ENCODE measurements at regions not wholly inside any gene's neighbourhood (a gene's known extent, or its start where the extent isn't known, plus 50 kb on each side); places are given as distances from the start of the nearest gene placed in this dataset.
"Not testable (repeated sequence)": the region's sequence is repeated elsewhere in the genome, so short reads cannot be mapped to it uniquely, and the experiment has no call there.

DNA sequence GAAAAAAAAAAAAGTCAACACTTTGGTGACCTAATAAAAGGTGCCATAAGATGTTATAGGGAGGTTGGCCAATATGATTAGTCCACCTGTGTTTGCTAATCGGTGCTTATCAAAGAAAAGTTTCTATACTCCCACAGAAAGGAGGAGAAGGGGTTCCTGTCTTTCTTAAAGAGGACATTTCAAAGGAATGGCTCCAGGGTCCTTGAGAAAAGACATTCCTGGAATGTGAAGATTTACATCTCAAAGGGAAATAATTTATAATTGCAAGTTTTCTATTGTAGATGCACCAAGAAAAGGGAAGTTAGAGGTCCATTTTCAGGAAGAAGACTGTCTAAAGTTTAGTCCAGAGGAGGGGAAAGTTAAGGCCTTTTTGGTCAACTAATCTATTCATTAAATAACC is 715.3 kb downstream of the NXPH1 start:
- Mint-ChIP-seq H3K36me3 (no peaks in the 10 kb centered on the region), H3K4me1 (ENCODE audit: low read depth in 2 of 2) (no peaks in the 10 kb centered on the region), H3K27ac (no peak overlapping the region), H3K27me3 (no peaks in the 10 kb centered on the region), H3K9me3 (peaks cover 12% of the 10 kb centered on the region), H3K4me3 (no peak overlapping the region)
- ATAC-seq (no peak), DNase-seq (ENCODE audit: low spot score) (no peak)

DNA sequence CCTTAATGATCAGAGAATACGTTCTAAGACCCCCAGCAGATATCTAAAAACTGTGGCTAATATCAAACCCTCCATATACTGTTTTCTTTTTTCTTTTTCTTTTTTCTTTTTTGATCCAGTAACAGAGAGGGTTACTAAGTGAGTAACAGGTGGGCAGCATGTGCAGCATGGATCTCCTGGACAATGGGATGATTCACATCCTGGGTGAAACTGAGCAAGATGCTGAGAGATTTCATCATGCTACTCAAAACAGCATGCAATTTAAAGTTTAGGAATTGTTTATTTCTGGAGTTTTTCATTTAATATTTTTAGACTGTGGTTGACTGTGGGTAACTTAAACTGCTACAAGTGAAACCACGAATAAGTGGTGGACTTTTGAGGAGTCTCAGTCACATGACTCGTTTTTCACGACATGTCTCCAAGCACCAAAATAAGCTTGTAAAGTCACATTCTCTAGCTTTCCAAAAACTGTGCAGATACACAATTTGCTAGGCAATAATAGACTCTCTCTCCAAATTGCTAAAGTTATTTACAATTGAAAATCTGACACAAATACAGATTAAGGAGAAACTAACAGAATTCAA is 716.2 kb downstream of the NXPH1 start:
- H3K27ac Mint-ChIP-seq, result no peak overlapping the region

DNA sequence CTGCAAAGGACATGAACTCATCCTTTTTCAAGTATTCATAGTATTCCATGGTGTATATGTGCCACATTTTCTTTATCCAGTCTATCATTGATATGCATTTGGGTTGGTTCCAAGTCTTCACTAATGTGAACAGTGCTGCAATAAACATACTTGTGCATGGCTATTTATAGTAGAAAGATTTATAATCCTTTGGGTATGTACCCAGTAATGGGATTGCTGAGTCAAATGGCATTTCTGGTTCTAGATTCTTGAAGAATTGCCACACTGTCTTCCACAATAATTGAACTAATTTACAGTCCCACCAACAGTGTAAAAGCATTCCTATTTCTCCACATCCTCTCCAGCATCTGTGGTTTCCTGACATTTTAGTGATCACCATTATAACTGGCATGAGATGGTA is 730.3 kb downstream of the NXPH1 start:
- not testable (repeated sequence) for DNase-seq (ENCODE audit: low spot score); H3K9me3 Mint-ChIP-seq; H3K27me3 Mint-ChIP-seq; H3K27ac Mint-ChIP-seq; ATAC-seq; H3K4me3 Mint-ChIP-seq; H3K4me1 Mint-ChIP-seq (ENCODE audit: low read depth in 2 of 2); H3K36me3 Mint-ChIP-seq

More for the DNA sequence above, 716.2 kb downstream of the NXPH1 start:
- no peaks in the 10 kb centered on the region for H3K27me3 Mint-ChIP-seq
- H3K4me3 Mint-ChIP-seq, result no peak overlapping the region
- no peaks in the 10 kb centered on the region for H3K4me1 Mint-ChIP-seq (ENCODE audit: low read depth in 2 of 2)
- DNase-seq (ENCODE audit: low spot score), result no peak
- H3K36me3 Mint-ChIP-seq, result peaks cover 4% of the 10 kb centered on the region
- no peak for ATAC-seq
- H3K9me3 Mint-ChIP-seq, result peaks cover 13% of the 10 kb centered on the region

DNA sequence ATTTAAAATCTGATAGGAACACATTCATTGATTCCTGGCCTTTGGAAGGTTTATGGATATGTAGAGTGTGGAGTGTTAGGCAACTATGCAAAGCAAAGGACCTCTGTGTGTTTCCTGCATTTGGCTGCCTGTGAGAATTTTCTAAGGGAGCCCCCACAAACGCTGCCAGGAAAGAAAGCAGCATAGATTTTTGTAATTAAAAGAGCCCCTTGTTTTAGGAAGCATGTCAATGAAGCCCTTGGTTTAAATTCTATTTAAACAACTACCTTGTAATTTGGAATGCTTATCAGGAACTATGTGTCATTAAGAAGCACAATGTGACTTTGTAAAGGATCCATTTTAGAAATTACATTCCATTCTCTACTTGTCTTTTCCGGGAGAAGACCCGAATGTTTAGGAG is 742.5 kb downstream of the NXPH1 start:
- H3K9me3 Mint-ChIP-seq, result peaks cover 31% of the 10 kb centered on the region
- no peaks in the 10 kb centered on the region for H3K27me3 Mint-ChIP-seq
- no peak for DNase-seq (ENCODE audit: low spot score)
- no peak overlapping the region for H3K27ac Mint-ChIP-seq
- no peaks in the 10 kb centered on the region for H3K4me1 Mint-ChIP-seq (ENCODE audit: low read depth in 2 of 2)
- no peak for ATAC-seq
- no peaks in the 10 kb centered on the region for H3K36me3 Mint-ChIP-seq
- no peak overlapping the region for H3K4me3 Mint-ChIP-seq

GRCh38 chr7:9181356-9181755 is 747.9 kb downstream of the NXPH1 start:
- ATAC-seq, result no peak
- Mint-ChIP-seq H3K27me3 (no peaks in the 10 kb centered on the region), H3K27ac (no peak overlapping the region), H3K4me1 (ENCODE audit: low read depth in 2 of 2) (no peaks in the 10 kb centered on the region), H3K9me3 (peaks cover 27% of the 10 kb centered on the region), H3K36me3 (no peaks in the 10 kb centered on the region), H3K4me3 (no peak overlapping the region)
- DNase-seq (ENCODE audit: low spot score), result no peak

DNA sequence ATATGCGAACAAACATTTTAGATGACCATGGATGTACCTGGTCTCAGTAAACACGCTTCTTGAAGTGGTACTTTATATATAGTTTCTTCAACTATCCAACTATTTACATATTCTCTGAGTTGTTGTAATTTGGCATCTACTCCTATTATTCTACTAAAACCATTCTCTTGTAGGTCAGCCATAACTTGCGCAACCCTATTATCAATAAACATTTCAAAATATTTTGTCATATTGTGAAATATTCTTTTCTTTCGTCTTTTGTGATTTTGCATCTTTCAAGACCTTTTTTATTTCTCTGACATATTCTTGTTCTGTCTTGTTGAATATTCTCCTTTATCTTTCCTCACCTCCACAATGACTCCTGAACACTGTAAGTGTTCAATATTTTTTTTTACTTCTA is 753.3 kb downstream of the NXPH1 start:
- no peak overlapping the region for H3K27ac Mint-ChIP-seq
- H3K4me3 Mint-ChIP-seq, result no peak overlapping the region
- no peaks in the 10 kb centered on the region for H3K36me3 Mint-ChIP-seq
- no peaks in the 10 kb centered on the region for H3K4me1 Mint-ChIP-seq (ENCODE audit: low read depth in 2 of 2)
- peaks cover 19% of the 10 kb centered on the region for H3K9me3 Mint-ChIP-seq
- ATAC-seq, result no peak
- no peak for DNase-seq (ENCODE audit: low spot score)
- no peaks in the 10 kb centered on the region for H3K27me3 Mint-ChIP-seq

- no peak for DNase-seq (ENCODE audit: low spot score)
- no peak for ATAC-seq
These were observed 756.3 kb downstream of the NXPH1 start for GRCh38 chr7:9189703-9190102.

GRCh38 chr7:9192969-9193368 is 759.6 kb downstream of the NXPH1 start:
- Mint-ChIP-seq H3K9me3 (peaks cover 11% of the 10 kb centered on the region), H3K36me3 (no peaks in the 10 kb centered on the region), H3K27ac (no peak overlapping the region), H3K4me1 (ENCODE audit: low read depth in 2 of 2) (no peaks in the 10 kb centered on the region), H3K27me3 (no peaks in the 10 kb centered on the region), H3K4me3 (no peak overlapping the region)
- DNase-seq (ENCODE audit: low spot score) (no peak), ATAC-seq (no peak)

More at GRCh38 chr7:9189703-9190102, 756.3 kb downstream of the NXPH1 start:
- Mint-ChIP-seq H3K36me3 (no peaks in the 10 kb centered on the region), H3K4me1 (ENCODE audit: low read depth in 2 of 2) (no peaks in the 10 kb centered on the region), H3K27ac (no peak overlapping the region), H3K4me3 (no peak overlapping the region), H3K9me3 (peaks cover 19% of the 10 kb centered on the region), H3K27me3 (no peaks in the 10 kb centered on the region)

DNA sequence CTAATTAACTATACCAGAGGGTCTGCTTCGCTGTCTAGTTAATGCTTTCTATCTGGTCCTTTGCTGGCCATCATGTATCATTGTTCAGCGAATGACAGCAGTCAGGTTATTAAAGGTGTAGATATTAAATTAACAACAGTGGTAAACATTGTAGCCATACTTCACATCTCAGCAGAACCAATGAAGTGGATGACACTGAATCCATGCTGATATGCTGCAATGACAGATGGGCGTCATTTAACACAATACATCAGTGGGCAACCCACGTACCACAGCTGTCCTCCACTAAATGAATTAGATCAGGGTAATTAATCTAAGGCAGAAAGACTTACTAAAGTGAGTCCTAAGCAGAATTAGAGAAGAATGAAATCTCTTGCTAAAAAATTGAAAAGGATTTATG is 767.2 kb downstream of the NXPH1 start:
- DNase-seq (ENCODE audit: low spot score), result no peak
- no peaks in the 10 kb centered on the region for H3K36me3 Mint-ChIP-seq

DNA sequence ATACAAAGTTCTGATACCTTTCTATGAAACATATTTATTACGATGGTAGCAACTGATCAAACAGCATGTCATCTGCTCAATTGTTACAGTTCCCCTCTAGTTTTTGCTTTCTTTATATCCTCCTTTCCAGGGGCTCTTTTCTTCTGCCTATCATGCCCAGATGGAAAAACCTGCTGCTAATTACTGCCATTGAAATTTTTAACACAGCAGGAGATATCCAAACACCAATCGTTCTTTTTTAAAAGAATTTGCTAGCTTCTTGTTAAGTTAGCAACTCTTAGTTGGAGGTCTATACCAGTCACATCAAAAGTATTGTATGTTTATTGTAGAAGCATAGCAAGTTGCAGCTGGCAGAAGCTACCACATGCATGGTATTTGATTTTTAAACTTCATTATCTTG is 768.5 kb downstream of the NXPH1 start:
- no peaks in the 10 kb centered on the region for H3K36me3 Mint-ChIP-seq
- H3K27ac Mint-ChIP-seq, result no peak overlapping the region
- H3K4me1 Mint-ChIP-seq (ENCODE audit: low read depth in 2 of 2), result no peaks in the 10 kb centered on the region
- no peak overlapping the region for H3K4me3 Mint-ChIP-seq
- H3K27me3 Mint-ChIP-seq, result no peaks in the 10 kb centered on the region
- DNase-seq (ENCODE audit: low spot score) (no peak), ATAC-seq (no peak)
- peaks cover 14% of the 10 kb centered on the region for H3K9me3 Mint-ChIP-seq

More for the DNA sequence above, 767.2 kb downstream of the NXPH1 start:
- no peak overlapping the region for H3K27ac Mint-ChIP-seq
- peaks cover 7% of the 10 kb centered on the region for H3K9me3 Mint-ChIP-seq
- no peak overlapping the region for H3K4me3 Mint-ChIP-seq
- no peaks in the 10 kb centered on the region for H3K4me1 Mint-ChIP-seq (ENCODE audit: low read depth in 2 of 2)
- ATAC-seq, result no peak
- no peaks in the 10 kb centered on the region for H3K27me3 Mint-ChIP-seq

- no peaks in the 10 kb centered on the region for H3K4me1 Mint-ChIP-seq (ENCODE audit: low read depth in 2 of 2)
- no peaks in the 10 kb centered on the region for H3K27me3 Mint-ChIP-seq
- H3K9me3 Mint-ChIP-seq, result peaks cover 11% of the 10 kb centered on the region
- DNase-seq (ENCODE audit: low spot score) (no peak), ATAC-seq (no peak)
- no peak overlapping the region for H3K4me3 Mint-ChIP-seq
- no peaks in the 10 kb centered on the region for H3K36me3 Mint-ChIP-seq
- H3K27ac Mint-ChIP-seq, result no peak overlapping the region
These were observed 771.2 kb downstream of the NXPH1 start for GRCh38 chr7:9204571-9204970.

DNA sequence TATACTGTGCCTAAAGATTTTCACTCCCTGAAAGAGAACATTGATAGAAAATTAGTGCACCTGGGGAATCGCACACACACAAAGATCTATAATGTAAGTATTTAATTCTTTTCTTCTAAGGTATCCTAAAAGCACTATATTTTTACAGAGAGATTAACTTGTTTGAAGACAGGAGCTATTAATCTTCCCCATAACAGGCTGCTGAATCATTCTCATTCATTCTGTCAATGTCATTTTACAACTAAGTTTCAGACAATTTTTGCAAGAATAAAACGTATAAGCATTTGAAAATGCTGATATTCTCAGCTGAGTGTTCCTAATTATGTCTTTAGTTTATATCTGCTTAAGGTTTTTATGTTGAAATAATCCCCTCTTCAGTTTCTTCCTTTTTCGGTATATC is 776.7 kb downstream of the NXPH1 start:
- peaks cover 10% of the 10 kb centered on the region for H3K9me3 Mint-ChIP-seq
- H3K27me3 Mint-ChIP-seq, result no peaks in the 10 kb centered on the region
- no peak overlapping the region for H3K27ac Mint-ChIP-seq
- DNase-seq (ENCODE audit: low spot score) (no peak), ATAC-seq (no peak)
- H3K4me1 Mint-ChIP-seq (ENCODE audit: low read depth in 2 of 2), result no peaks in the 10 kb centered on the region
- no peaks in the 10 kb centered on the region for H3K36me3 Mint-ChIP-seq
- no peak overlapping the region for H3K4me3 Mint-ChIP-seq

GRCh38 chr7:9217204-9217603 is 783.8 kb downstream of the NXPH1 start:
- no peak overlapping the region for H3K27ac Mint-ChIP-seq
- no peaks in the 10 kb centered on the region for H3K4me1 Mint-ChIP-seq (ENCODE audit: low read depth in 2 of 2)
- no peaks in the 10 kb centered on the region for H3K27me3 Mint-ChIP-seq
- no peak for ATAC-seq
- H3K4me3 Mint-ChIP-seq, result no peak overlapping the region
- H3K9me3 Mint-ChIP-seq, result peaks cover 8% of the 10 kb centered on the region
- H3K36me3 Mint-ChIP-seq, result no peaks in the 10 kb centered on the region
- DNase-seq (ENCODE audit: low spot score), result no peak

DNA sequence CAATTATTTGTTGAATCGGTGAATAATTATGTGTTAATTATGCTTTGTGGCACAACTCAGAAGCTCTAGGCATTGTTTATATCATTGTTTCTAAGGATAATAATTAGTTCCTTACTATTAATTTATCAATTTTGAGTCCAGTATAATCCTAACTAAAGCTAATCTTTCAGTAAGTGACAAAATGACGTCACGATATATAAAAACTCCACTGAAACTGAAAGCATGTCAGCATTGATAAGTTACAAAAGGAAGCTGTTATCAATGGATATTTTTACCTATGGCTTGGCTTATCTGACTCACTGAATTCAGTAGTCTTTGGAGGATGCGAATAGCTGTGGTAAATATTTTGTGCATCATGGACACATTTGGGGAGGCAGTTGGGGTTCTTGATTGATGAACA is 793.1 kb downstream of the NXPH1 start:
- no peaks in the 10 kb centered on the region for H3K4me1 Mint-ChIP-seq (ENCODE audit: low read depth in 2 of 2)
- no peak for DNase-seq (ENCODE audit: low spot score)
- peaks cover 6% of the 10 kb centered on the region for H3K36me3 Mint-ChIP-seq
- H3K9me3 Mint-ChIP-seq, result peaks cover 11% of the 10 kb centered on the region
- H3K27me3 Mint-ChIP-seq, result no peaks in the 10 kb centered on the region
- no peak overlapping the region for H3K4me3 Mint-ChIP-seq
- ATAC-seq, result no peak
- no peak overlapping the region for H3K27ac Mint-ChIP-seq

DNA sequence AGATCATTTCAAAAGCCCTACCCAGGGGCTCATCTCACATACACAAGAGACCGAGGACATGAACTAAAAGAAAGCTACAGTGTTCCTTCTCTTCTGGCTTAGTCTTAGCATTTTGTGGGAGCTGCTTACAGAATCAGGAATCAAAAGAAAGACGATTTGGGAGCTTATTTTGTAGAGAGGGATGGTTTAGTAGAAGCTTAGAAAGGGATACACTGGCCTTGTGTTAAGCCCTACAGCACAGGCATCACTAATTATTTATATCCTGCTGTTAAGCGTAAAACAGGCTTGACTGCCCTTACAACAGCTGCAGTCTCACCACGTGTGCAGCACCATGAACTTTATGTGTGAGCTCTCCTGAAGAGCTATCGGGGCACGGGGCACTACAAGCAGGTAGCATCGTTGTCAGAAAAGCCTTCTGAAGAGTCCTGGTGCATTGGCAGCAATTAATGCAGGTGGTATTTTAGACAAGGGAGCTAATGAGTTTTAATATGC is 798.3 kb downstream of the NXPH1 start:
- Mint-ChIP-seq H3K27ac (no peak overlapping the region), H3K36me3 (peaks cover 14% of the 10 kb centered on the region), H3K4me1 (ENCODE audit: low read depth in 2 of 2) (no peaks in the 10 kb centered on the region), H3K4me3 (no peak overlapping the region), H3K9me3 (peaks cover 17% of the 10 kb centered on the region), H3K27me3 (no peaks in the 10 kb centered on the region)
- ATAC-seq (no peak), DNase-seq (ENCODE audit: low spot score) (no peak)
